ENCODE measurements at regions not wholly inside any gene's neighbourhood (a gene's known extent, or its start where the extent isn't known, plus 50 kb on each side); places are given as distances from the start of the nearest gene placed in this dataset.

- Mint-ChIP-seq H3K36me3 (ENCODE audit: unreplicated experiment) (no peaks in the 10 kb centered on the region), H3K9me3 (ENCODE audit: unreplicated experiment) (peaks cover 1% of the 10 kb centered on the region), H3K27me3 (ENCODE audit: unreplicated experiment) (peaks cover 4% of the 10 kb centered on the region), H3K4me1 (ENCODE audit: low read depth, unreplicated experiment) (peaks cover 10% of the 10 kb centered on the region), H3K27ac (ENCODE audit: unreplicated experiment) (no peak overlapping the region), H3K4me3 (ENCODE audit: unreplicated experiment) (no peak overlapping the region)
- no peak for TF ChIP-seq CTCF (IDR thresholded peaks at IDR 0.05; ENCODE audit: partially characterized antibody, unreplicated experiment)
- DNase-seq = no peak
Measured at GRCh38 chr6:110040716-110041115, 62.6 kb downstream of the GPR6 start.

- no peak overlapping the region for H3K4me3 Mint-ChIP-seq (ENCODE audit: unreplicated experiment)
Measured at GRCh38 chr6:110041126-110041525, 63.0 kb downstream of the GPR6 start.

GRCh38 chr6:110041830-110042229 lies 63.7 kb downstream of the GPR6 start:
- H3K4me1 Mint-ChIP-seq (ENCODE audit: low read depth, unreplicated experiment) = peaks cover 10% of the 10 kb centered on the region
- peaks cover 1% of the 10 kb centered on the region for H3K9me3 Mint-ChIP-seq (ENCODE audit: unreplicated experiment)
- no peak for DNase-seq
- TF ChIP-seq CTCF (IDR thresholded peaks at IDR 0.05; ENCODE audit: partially characterized antibody, unreplicated experiment) = no peak
- no peak overlapping the region for H3K4me3 Mint-ChIP-seq (ENCODE audit: unreplicated experiment)
- no peak overlapping the region for H3K27ac Mint-ChIP-seq (ENCODE audit: unreplicated experiment)
- H3K27me3 Mint-ChIP-seq (ENCODE audit: unreplicated experiment) = peaks cover 4% of the 10 kb centered on the region
- H3K36me3 Mint-ChIP-seq (ENCODE audit: unreplicated experiment) = no peaks in the 10 kb centered on the region

More at GRCh38 chr6:110041126-110041525, 63.0 kb downstream of the GPR6 start:
- peaks cover 10% of the 10 kb centered on the region for H3K4me1 Mint-ChIP-seq (ENCODE audit: low read depth, unreplicated experiment)
- peaks cover 4% of the 10 kb centered on the region for H3K27me3 Mint-ChIP-seq (ENCODE audit: unreplicated experiment)
- DNase-seq = no peak
- no peak overlapping the region for H3K27ac Mint-ChIP-seq (ENCODE audit: unreplicated experiment)
- no peaks in the 10 kb centered on the region for H3K36me3 Mint-ChIP-seq (ENCODE audit: unreplicated experiment)
- H3K9me3 Mint-ChIP-seq (ENCODE audit: unreplicated experiment) = peaks cover 1% of the 10 kb centered on the region
- TF ChIP-seq CTCF (IDR thresholded peaks at IDR 0.05; ENCODE audit: partially characterized antibody, unreplicated experiment) = no peak

GRCh38 chr6:110042670-110043296 lies 64.7 kb downstream of the GPR6 start:
- peaks cover 4% of the 10 kb centered on the region for H3K27me3 Mint-ChIP-seq (ENCODE audit: unreplicated experiment)
- H3K27ac Mint-ChIP-seq (ENCODE audit: unreplicated experiment) = no peak overlapping the region
- DNase-seq = no peak
- no peak for TF ChIP-seq CTCF (IDR thresholded peaks at IDR 0.05; ENCODE audit: partially characterized antibody, unreplicated experiment)
- H3K4me3 Mint-ChIP-seq (ENCODE audit: unreplicated experiment) = no peak overlapping the region
- H3K36me3 Mint-ChIP-seq (ENCODE audit: unreplicated experiment) = no peaks in the 10 kb centered on the region
- peaks cover 10% of the 10 kb centered on the region for H3K4me1 Mint-ChIP-seq (ENCODE audit: low read depth, unreplicated experiment)
- peaks cover 1% of the 10 kb centered on the region for H3K9me3 Mint-ChIP-seq (ENCODE audit: unreplicated experiment)

GRCh38 chr6:110043366-110043994 lies 65.4 kb downstream of the GPR6 start:
- Mint-ChIP-seq H3K27me3 (ENCODE audit: unreplicated experiment) (peaks cover 4% of the 10 kb centered on the region), H3K4me3 (ENCODE audit: unreplicated experiment) (no peak overlapping the region), H3K4me1 (ENCODE audit: low read depth, unreplicated experiment) (peaks cover 10% of the 10 kb centered on the region), H3K36me3 (ENCODE audit: unreplicated experiment) (no peaks in the 10 kb centered on the region), H3K9me3 (ENCODE audit: unreplicated experiment) (peaks cover 1% of the 10 kb centered on the region), H3K27ac (ENCODE audit: unreplicated experiment) (no peak overlapping the region)
- no peak for TF ChIP-seq CTCF (IDR thresholded peaks at IDR 0.05; ENCODE audit: partially characterized antibody, unreplicated experiment)
- DNase-seq = no peak
